ENCODE measurements at regions not wholly inside any gene's neighbourhood (a gene's known extent, or its start where the extent isn't known, plus 50 kb on each side); places are given as distances from the start of the nearest gene placed in this dataset.

GRCh38 chr1:187617776-187618175 is 789.0 kb downstream of the PLA2G4A start:
- no peaks in the 10 kb centered on the region for H3K36me3 Mint-ChIP-seq (ENCODE audit: low read depth)
- no peak overlapping the region for H3K27ac Mint-ChIP-seq (ENCODE audit: unreplicated experiment)
- no peaks in the 10 kb centered on the region for H3K27me3 Mint-ChIP-seq (ENCODE audit: low read depth)
- peaks cover 12% of the 10 kb centered on the region for H3K9me3 Mint-ChIP-seq (ENCODE audit: low read depth)
- H3K4me1 Mint-ChIP-seq (ENCODE audit: low read depth) = no peaks in the 10 kb centered on the region
- TF ChIP-seq CTCF (IDR thresholded peaks at IDR 0.05) = no peak
- no peak overlapping the region for H3K4me3 Mint-ChIP-seq (ENCODE audit: unreplicated experiment)
- DNase-seq (ENCODE audit: low spot score) = no peak

GRCh38 chr1:187619175-187619574 is 790.4 kb downstream of the PLA2G4A start:
- no peak overlapping the region for H3K4me3 Mint-ChIP-seq (ENCODE audit: unreplicated experiment)
- H3K4me1 Mint-ChIP-seq (ENCODE audit: low read depth) = no peaks in the 10 kb centered on the region
- no peaks in the 10 kb centered on the region for H3K27me3 Mint-ChIP-seq (ENCODE audit: low read depth)
- peaks cover 12% of the 10 kb centered on the region for H3K9me3 Mint-ChIP-seq (ENCODE audit: low read depth)
- no peaks in the 10 kb centered on the region for H3K36me3 Mint-ChIP-seq (ENCODE audit: low read depth)
- DNase-seq (ENCODE audit: low spot score) = no peak
- H3K27ac Mint-ChIP-seq (ENCODE audit: unreplicated experiment) = no peak overlapping the region
- TF ChIP-seq CTCF (IDR thresholded peaks at IDR 0.05) = no peak

GRCh38 chr1:187621951-187622350 is 793.2 kb downstream of the PLA2G4A start:
- no peaks in the 10 kb centered on the region for H3K36me3 Mint-ChIP-seq (ENCODE audit: low read depth)
- H3K27ac Mint-ChIP-seq (ENCODE audit: unreplicated experiment) = no peak overlapping the region
- no peaks in the 10 kb centered on the region for H3K4me1 Mint-ChIP-seq (ENCODE audit: low read depth)
- H3K9me3 Mint-ChIP-seq (ENCODE audit: low read depth) = peaks cover 5% of the 10 kb centered on the region
- no peaks in the 10 kb centered on the region for H3K27me3 Mint-ChIP-seq (ENCODE audit: low read depth)
- H3K4me3 Mint-ChIP-seq (ENCODE audit: unreplicated experiment) = no peak overlapping the region
- TF ChIP-seq CTCF (IDR thresholded peaks at IDR 0.05) = no peak
- no peak for DNase-seq (ENCODE audit: low spot score)

- H3K4me3 Mint-ChIP-seq (ENCODE audit: unreplicated experiment) = no peak overlapping the region
- no peaks in the 10 kb centered on the region for H3K27me3 Mint-ChIP-seq (ENCODE audit: low read depth)
- H3K36me3 Mint-ChIP-seq (ENCODE audit: low read depth) = no peaks in the 10 kb centered on the region
- DNase-seq (ENCODE audit: low spot score) = no peak
- no peak for TF ChIP-seq CTCF (IDR thresholded peaks at IDR 0.05)
- H3K4me1 Mint-ChIP-seq (ENCODE audit: low read depth) = no peaks in the 10 kb centered on the region
- H3K9me3 Mint-ChIP-seq (ENCODE audit: low read depth) = peaks cover 5% of the 10 kb centered on the region
- H3K27ac Mint-ChIP-seq (ENCODE audit: unreplicated experiment) = no peak overlapping the region
Measured at GRCh38 chr1:187622545-187622944, 793.8 kb downstream of the PLA2G4A start.

GRCh38 chr1:187624812-187625545 is 796.2 kb downstream of the PLA2G4A start:
- TF ChIP-seq CTCF (IDR thresholded peaks at IDR 0.05) = no peak
- Mint-ChIP-seq H3K27me3 (ENCODE audit: low read depth) (no peaks in the 10 kb centered on the region), H3K4me1 (ENCODE audit: low read depth) (no peaks in the 10 kb centered on the region), H3K9me3 (ENCODE audit: low read depth) (peaks cover 2% of the 10 kb centered on the region), H3K4me3 (ENCODE audit: unreplicated experiment) (no peak overlapping the region), H3K36me3 (ENCODE audit: low read depth) (no peaks in the 10 kb centered on the region), H3K27ac (ENCODE audit: unreplicated experiment) (no peak overlapping the region)
- DNase-seq (ENCODE audit: low spot score) = no peak

Measured in chondrocyte (in vitro differentiated cells).